ENCODE measurements at regions not wholly inside any gene's neighbourhood (a gene's known extent, or its start where the extent isn't known, plus 50 kb on each side); places are given as distances from the start of the nearest gene placed in this dataset.

- TF ChIP-seq REST (IDR thresholded peaks at IDR 0.05) (no peak), NR2F2 (IDR thresholded peaks at IDR 0.05) (no peak), GABPA (IDR thresholded peaks at IDR 0.05 in 1 of 2, conservative IDR thresholded peaks at IDR 0.05 in 1 of 2) (no peak), HNF4G (IDR thresholded peaks at IDR 0.05) (no peak)
Observed at GRCh38 chr9:15079989-15080388, 169.8 kb upstream of the FREM1 start (continued).

GRCh38 chr9:15077946-15078729 is 167.9 kb upstream of the FREM1 start:
- DNase-seq (ENCODE audit: low spot score), result no peak
- 63% methylated on average over 7 of the region's 7 CpGs for WGBS
- Histone ChIP-seq H3K4me1 (ENCODE audit: control insufficient read depth in 4 of 4, insufficient read depth in 4 of 4, low read length in 3 of 4) (no peaks in the 10 kb centered on the region), H3K4me3 (ENCODE audit: low read depth in 1 of 3, low read length in 3 of 3) (no peak overlapping the region), H3K9me3 (ENCODE audit: control insufficient read depth in 4 of 4, low read length in 3 of 4) (peaks cover 0 to 2% (median 0%) of the 10 kb centered on the region in 4 donors), H3K27ac (ENCODE audit: low read depth in 1 of 2, low read length in 2 of 2) (no peak overlapping the region), H3K9ac (ENCODE audit: low read depth in 1 of 2, low read length in 2 of 2) (no peak overlapping the region), H3K36me3 (ENCODE audit: control insufficient read depth in 4 of 4, insufficient read depth in 3 of 4, low read depth in 1 of 4, low read length in 3 of 4) (no peaks in the 10 kb centered on the region), H3K27me3 (ENCODE audit: control insufficient read depth in 4 of 4, insufficient read depth in 4 of 4, low read length in 3 of 4) (peaks cover 0 to 8% (median 0%) of the 10 kb centered on the region in 4 donors)
- TF ChIP-seq RAD21 (IDR thresholded peaks at IDR 0.05) (no peak), MAX (IDR thresholded peaks at IDR 0.05) (no peak), NR2F2 (IDR thresholded peaks at IDR 0.05) (no peak), ZBTB33 (IDR thresholded peaks at IDR 0.05) (no peak), REST (IDR thresholded peaks at IDR 0.05) (no peak), YY1 (IDR thresholded peaks at IDR 0.05) (no peak), GABPA (IDR thresholded peaks at IDR 0.05 in 1 of 2, conservative IDR thresholded peaks at IDR 0.05 in 1 of 2) (no peak), JUND (IDR thresholded peaks at IDR 0.05) (no peak), HNF4A (conservative IDR thresholded peaks at IDR 0.05) (no peak), SP1 (IDR thresholded peaks at IDR 0.05) (no peak), ATF3 (IDR thresholded peaks at IDR 0.05) (no peak), EGR1 (IDR thresholded peaks at IDR 0.05; ENCODE audit: low read depth in 2 of 2) (no peak), RXRA (IDR thresholded peaks at IDR 0.05) (no peak)

Data from liver (tissue), 7 donors.